K562 (cell line): ENCODE measurements at regions not wholly inside any gene's neighbourhood (a gene's known extent, or its start where the extent isn't known, plus 50 kb on each side); places are given as distances from the start of the nearest gene placed in this dataset.

Source experiments
- CBX3 ChIP-seq, 2 experiments: IDR thresholded peaks; 1 replicate in 1 of 2; 2 replicates in 1 of 2; pipeline ENCODE4 v1.6.1; 2012; ENCODE audit warnings: inconsistent platforms in 2 of 2, low read length in 2 of 2, borderline replicate concordance in 1 of 2, control low read depth in 1 of 2
- FOS ChIP-seq: IDR thresholded peaks from 3 replicates; pipeline ENCODE4 v1.6.1; 2011; ENCODE audit not compliant: insufficient read length; ENCODE audit errors: extremely low read depth
- FOXM1 ChIP-seq, 2 experiments: fragments of 450-650 bp in 1 of 2; sonication (generic) in 1 of 2; formaldehyde crosslinking in 1 of 2; IDR thresholded peaks; 2 replicates each; pipeline versions ENCODE4 v1.6.1 to v1.9.0; 2017 to 2022; ENCODE audit warnings: low read depth in 2 of 2, mild to moderate bottlenecking in 2 of 2, missing genetic modification reagents in 1 of 2, moderate library complexity in 1 of 2
- FOXP1 ChIP-seq: sonication (generic); formaldehyde crosslinking; IDR thresholded peaks from 2 replicates; pipeline ENCODE4 v1.8.0; 2022; ENCODE audit warnings: mild to moderate bottlenecking, missing genetic modification reagents
- MEF2D ChIP-seq: conservative IDR thresholded peaks from 2 replicates; pipeline ENCODE4 v1.6.1; 2016; ENCODE audit warnings: low read depth, missing genetic modification characterization, missing compliant biosample characterization
- MXI1 ChIP-seq: IDR thresholded peaks from 2 replicates; pipeline ENCODE4 v1.6.1; 2011; ENCODE audit warnings: low read depth, mild to moderate bottlenecking, improper control_type of control experiment, low read length
- TARDBP ChIP-seq: fragments of 450-650 bp; IDR thresholded peaks from 2 replicates; pipeline ENCODE4 v1.6.1; 2016
- TFAM ChIP-seq: fragments of 250-450 bp; sonication (Bioruptor Pico); conservative IDR thresholded peaks from 2 replicates; pipeline ENCODE4 v1.5.0; 2021; ENCODE audit warnings: mild to moderate bottlenecking, moderate library complexity
- TF ChIP-seq, protein P1 (sequence below), 3 experiments: IDR thresholded peaks in 2 of 3; conservative IDR thresholded peaks in 1 of 3; 2 replicates each; pipeline ENCODE4 v1.5.1; 2011 to 2012; ENCODE audit warnings: low read length in 3 of 3, mild to moderate bottlenecking in 3 of 3, control low read depth in 2 of 3, improper control_type of control experiment in 1 of 3, inconsistent platforms in 1 of 3, low read depth in 1 of 3, mixed read lengths in 1 of 3, moderate library complexity in 1 of 3; ENCODE audit not compliant: insufficient read depth in 2 of 3
- TF ChIP-seq, protein P2 (sequence below): fragments of 450-650 bp; IDR thresholded peaks from 2 replicates; pipeline ENCODE4 v1.6.1; 2018; ENCODE audit not compliant: partially characterized antibody

DNA sequence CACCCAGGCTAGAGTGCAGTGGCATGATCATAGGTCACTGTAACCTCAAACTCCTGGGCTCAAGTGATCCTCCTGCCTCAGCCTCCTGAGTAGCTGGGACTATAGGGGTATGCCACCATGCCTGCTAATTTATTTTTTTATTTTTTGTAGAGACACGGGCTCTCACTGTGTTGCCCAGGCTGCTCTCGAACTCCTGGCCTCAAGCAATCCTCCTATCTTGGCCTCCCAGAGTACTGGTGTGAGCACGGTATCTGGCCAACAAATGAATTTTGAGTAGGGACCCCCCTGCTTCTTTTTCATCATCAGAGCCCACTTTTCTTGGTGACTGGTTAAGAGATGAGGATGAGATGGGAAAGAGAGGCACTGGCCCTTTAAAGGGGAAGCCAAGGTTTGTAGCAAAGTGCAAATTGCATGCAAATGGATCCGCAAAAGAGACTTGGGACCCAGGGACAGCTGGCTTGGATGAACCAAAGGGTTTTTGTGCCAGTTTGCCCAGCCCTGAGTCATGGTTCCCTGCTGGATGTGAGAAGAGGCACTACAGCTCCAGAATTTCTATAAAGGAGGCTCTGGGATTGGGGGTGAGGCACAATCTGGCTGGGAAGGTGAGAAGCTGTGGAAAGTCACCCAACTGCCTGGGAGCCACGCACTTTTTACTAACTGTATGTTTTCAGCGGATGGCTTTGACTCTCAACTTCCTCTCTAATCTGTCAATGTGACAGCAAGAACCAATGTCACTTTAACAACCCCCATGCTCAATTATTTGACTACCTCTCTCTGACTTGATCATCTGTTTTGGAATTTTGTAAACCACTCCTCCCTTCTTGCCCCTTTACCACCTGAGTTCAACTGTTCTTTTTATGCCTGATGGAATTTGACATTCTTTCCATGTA, 58.7 kb upstream of the RNF24 start:
- TF ChIP-seq FOXM1 (IDR thresholded peaks at IDR 0.05; ENCODE audit: low read depth), result no peak
- TF ChIP-seq FOXM1 (CRISPR knock-in tag; IDR thresholded peaks at IDR 0.05; ENCODE audit: low read depth), result no peak
- no peak for TF ChIP-seq TARDBP
- TF ChIP-seq CBX3 (IDR thresholded peaks at IDR 0.05; ENCODE audit: borderline replicate concordance in 1 of 2, low read length in 2 of 2), result no peak
- TF ChIP-seq, protein P1, sequence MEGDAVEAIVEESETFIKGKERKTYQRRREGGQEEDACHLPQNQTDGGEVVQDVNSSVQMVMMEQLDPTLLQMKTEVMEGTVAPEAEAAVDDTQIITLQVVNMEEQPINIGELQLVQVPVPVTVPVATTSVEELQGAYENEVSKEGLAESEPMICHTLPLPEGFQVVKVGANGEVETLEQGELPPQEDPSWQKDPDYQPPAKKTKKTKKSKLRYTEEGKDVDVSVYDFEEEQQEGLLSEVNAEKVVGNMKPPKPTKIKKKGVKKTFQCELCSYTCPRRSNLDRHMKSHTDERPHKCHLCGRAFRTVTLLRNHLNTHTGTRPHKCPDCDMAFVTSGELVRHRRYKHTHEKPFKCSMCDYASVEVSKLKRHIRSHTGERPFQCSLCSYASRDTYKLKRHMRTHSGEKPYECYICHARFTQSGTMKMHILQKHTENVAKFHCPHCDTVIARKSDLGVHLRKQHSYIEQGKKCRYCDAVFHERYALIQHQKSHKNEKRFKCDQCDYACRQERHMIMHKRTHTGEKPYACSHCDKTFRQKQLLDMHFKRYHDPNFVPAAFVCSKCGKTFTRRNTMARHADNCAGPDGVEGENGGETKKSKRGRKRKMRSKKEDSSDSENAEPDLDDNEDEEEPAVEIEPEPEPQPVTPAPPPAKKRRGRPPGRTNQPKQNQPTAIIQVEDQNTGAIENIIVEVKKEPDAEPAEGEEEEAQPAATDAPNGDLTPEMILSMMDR (IDR thresholded peaks at IDR 0.05 in 2 of 3, conservative IDR thresholded peaks at IDR 0.05 in 1 of 3; ENCODE audit: insufficient read depth in 2 of 3, low read depth in 1 of 3, low read length in 3 of 3), result no peak
- TF ChIP-seq FOS, result no peak
- no peak for TF ChIP-seq TFAM (CRISPR knock-in tag)
- TF ChIP-seq MXI1, result no peak
- TF ChIP-seq FOXP1 (CRISPR knock-in tag), result no peak
- TF ChIP-seq, protein P2, sequence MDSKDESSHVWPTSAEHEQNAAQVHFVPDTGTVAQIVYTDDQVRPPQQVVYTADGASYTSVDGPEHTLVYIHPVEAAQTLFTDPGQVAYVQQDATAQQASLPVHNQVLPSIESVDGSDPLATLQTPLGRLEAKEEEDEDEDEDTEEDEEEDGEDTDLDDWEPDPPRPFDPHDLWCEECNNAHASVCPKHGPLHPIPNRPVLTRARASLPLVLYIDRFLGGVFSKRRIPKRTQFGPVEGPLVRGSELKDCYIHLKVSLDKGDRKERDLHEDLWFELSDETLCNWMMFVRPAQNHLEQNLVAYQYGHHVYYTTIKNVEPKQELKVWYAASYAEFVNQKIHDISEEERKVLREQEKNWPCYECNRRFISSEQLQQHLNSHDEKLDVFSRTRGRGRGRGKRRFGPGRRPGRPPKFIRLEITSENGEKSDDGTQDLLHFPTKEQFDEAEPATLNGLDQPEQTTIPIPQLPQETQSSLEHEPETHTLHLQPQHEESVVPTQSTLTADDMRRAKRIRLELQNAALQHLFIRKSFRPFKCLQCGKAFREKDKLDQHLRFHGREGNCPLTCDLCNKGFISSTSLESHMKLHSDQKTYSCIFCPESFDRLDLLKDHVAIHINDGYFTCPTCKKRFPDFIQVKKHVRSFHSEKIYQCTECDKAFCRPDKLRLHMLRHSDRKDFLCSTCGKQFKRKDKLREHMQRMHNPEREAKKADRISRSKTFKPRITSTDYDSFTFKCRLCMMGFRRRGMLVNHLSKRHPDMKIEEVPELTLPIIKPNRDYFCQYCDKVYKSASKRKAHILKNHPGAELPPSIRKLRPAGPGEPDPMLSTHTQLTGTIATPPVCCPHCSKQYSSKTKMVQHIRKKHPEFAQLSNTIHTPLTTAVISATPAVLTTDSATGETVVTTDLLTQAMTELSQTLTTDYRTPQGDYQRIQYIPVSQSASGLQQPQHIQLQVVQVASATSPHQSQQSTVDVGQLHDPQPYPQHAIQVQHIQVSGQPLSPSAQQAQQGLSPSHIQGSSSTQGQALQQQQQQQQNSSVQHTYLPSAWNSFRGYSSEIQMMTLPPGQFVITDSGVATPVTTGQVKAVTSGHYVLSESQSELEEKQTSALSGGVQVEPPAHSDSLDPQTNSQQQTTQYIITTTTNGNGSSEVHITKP, result no peak
- TF ChIP-seq MEF2D (tag), result no peak
